Naive thymus-derived CD8-positive, alpha-beta T cell (primary cell): ENCODE measurements at regions not wholly inside any gene's neighbourhood (a gene's known extent, or its start where the extent isn't known, plus 50 kb on each side); places are given as distances from the start of the nearest gene placed in this dataset.

Experiments used
- ATAC-seq, 2 donors: fragments of 150-1000 bp; cut with Tn5 transposase in 1 of 2; sonication (Bioruptor Pico), chemical (Tn5 transposase) in 1 of 2; 1 replicate in 1 of 2; 2 replicates in 1 of 2; pipeline ENCODE4 v1.10.0; 2021; ENCODE audit warnings: mild to moderate bottlenecking in 2 of 2, moderate library complexity in 2 of 2
- POLR2A ChIA-PET: fragments of 350-600 bp; sonication (Branson Sonifier 250); formaldehyde crosslinking; loops from one replicate; lab custom pipeline; 2021; ENCODE audit warnings: antibody characterized with exemption; lab: Charles Lee
- DNase-seq, 10 donors: peaks; one replicate each; pipeline versions ENCODE4 v3.0.0 to v3.0.0-alpha.2; 2020 to 2022
- H3K27ac Mint-ChIP-seq, 10 donors: one replicate each; pipeline ENCODE4 v1.8.0; 2020 to 2022; ENCODE audit warnings: mild to moderate bottlenecking in 10 of 10, mixed read lengths in 10 of 10, moderate library complexity in 4 of 10, inconsistent platforms in 1 of 10
- H3K27me3 Mint-ChIP-seq, 5 donors: one replicate each; pipeline ENCODE4 v1.8.0; 2021 to 2022; ENCODE audit warnings: mixed read lengths in 5 of 5
- H3K36me3 Mint-ChIP-seq, 3 donors: one replicate each; pipeline ENCODE4 v1.8.0; 2020 to 2022; ENCODE audit warnings: mixed read lengths in 3 of 3, mild to moderate bottlenecking in 2 of 3, inconsistent platforms in 1 of 3
- H3K4me1 Mint-ChIP-seq, 4 donors: one replicate each; pipeline ENCODE4 v1.8.0; 2021 to 2022; ENCODE audit warnings: mixed read lengths in 4 of 4
- H3K4me3 Mint-ChIP-seq, 10 donors: one replicate each; pipeline ENCODE4 v1.8.0; 2020 to 2022; ENCODE audit warnings: mild to moderate bottlenecking in 10 of 10, mixed read lengths in 10 of 10, moderate library complexity in 6 of 10, inconsistent platforms in 1 of 10
- H3K9me3 Mint-ChIP-seq, 9 donors: one replicate each; pipeline ENCODE4 v1.8.0; 2020 to 2022; ENCODE audit warnings: mixed read lengths in 9 of 9, mild to moderate bottlenecking in 3 of 9, inconsistent platforms in 1 of 9, moderate library complexity in 1 of 9

GRCh38 chr7:131873581-131873980 lies 317.2 kb upstream of the PODXL start:
- POLR2A ChIA-PET = no interaction called here
- H3K36me3 Mint-ChIP-seq = peaks cover 0 to 3% (median 0%) of the 10 kb centered on the region in 3 donors
- no peak for ATAC-seq
- DNase-seq = no peak
- H3K9me3 Mint-ChIP-seq = peaks cover 0 to 14% (median 3%) of the 10 kb centered on the region in 9 donors
- no peak overlapping the region for H3K27ac Mint-ChIP-seq
- peaks cover 11 to 37% (median 19%) of the 10 kb centered on the region in 5 donors for H3K27me3 Mint-ChIP-seq
- no peaks in the 10 kb centered on the region for H3K4me1 Mint-ChIP-seq
- H3K4me3 Mint-ChIP-seq = no peak overlapping the region

DNA sequence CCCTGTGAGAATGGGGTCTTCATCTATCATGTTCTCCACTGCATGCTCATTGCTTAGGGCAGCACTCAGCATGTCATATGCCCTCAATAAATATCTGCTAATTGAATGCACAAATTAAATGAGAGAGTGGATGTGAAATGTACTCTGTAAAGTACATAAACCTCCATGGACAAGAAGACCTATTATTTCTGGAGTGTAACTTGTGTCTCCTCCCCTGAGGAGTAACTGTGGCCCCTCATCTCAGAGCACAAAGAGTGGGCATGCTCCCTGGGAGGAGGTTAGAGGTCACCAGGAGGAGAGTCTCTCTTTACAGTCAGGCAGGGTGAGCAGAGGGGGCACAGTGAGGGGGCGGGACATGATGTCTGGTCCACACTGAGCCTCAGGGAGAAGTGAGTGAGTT lies 313.6 kb upstream of the PODXL start:
- no peak overlapping the region for H3K4me3 Mint-ChIP-seq
- H3K27me3 Mint-ChIP-seq = peaks cover 11 to 46% (median 29%) of the 10 kb centered on the region in 5 donors
- DNase-seq = no peak

GRCh38 chr7:131869169-131869844 lies 312.9 kb upstream of the PODXL start:
- Mint-ChIP-seq H3K4me3 (no peak overlapping the region), H3K36me3 (peaks cover 0 to 3% (median 0%) of the 10 kb centered on the region in 3 donors), H3K4me1 (no peaks in the 10 kb centered on the region), H3K9me3 (peaks cover 0 to 8% (median 2%) of the 10 kb centered on the region in 9 donors), H3K27me3 (peaks cover 11 to 47% (median 29%) of the 10 kb centered on the region in 5 donors), H3K27ac (peak overlapping the region in 1 of 10 donors; percentile 41)
- POLR2A ChIA-PET = no interaction called here
- DNase-seq (no peak), ATAC-seq (no peak)

More for the DNA sequence above, 313.6 kb upstream of the PODXL start:
- POLR2A ChIA-PET = no interaction called here
- no peak for ATAC-seq
- H3K27ac Mint-ChIP-seq = no peak overlapping the region
- peaks cover 0 to 8% (median 2%) of the 10 kb centered on the region in 9 donors for H3K9me3 Mint-ChIP-seq
- no peaks in the 10 kb centered on the region for H3K4me1 Mint-ChIP-seq
- H3K36me3 Mint-ChIP-seq = peaks cover 0 to 3% (median 0%) of the 10 kb centered on the region in 3 donors

DNA sequence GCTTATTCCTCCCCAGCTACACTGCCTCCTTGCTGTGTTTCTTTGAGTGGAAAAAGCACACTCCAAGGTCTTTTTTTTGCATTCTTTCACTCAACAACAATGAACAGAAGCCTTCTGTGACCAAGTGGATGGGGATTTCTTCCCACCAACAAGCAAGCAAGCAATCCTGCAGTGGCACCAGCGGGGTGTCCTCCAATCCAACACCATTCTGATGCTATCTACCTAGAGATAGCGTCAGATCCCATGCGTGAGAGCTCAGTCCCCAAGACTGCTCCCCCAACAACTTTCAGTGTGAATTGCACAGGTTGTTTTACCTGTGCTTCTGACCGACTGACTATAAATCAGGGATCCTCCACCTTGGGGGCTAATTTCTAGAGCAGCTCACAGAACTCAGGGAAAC lies 311.0 kb upstream of the PODXL start:
- Mint-ChIP-seq H3K27me3 (peaks cover 8 to 36% (median 29%) of the 10 kb centered on the region in 5 donors), H3K36me3 (peaks cover 0 to 3% (median 0%) of the 10 kb centered on the region in 3 donors), H3K4me3 (no peak overlapping the region), H3K4me1 (no peaks in the 10 kb centered on the region), H3K9me3 (peaks cover 0 to 5% (median 2%) of the 10 kb centered on the region in 9 donors), H3K27ac (no peak overlapping the region)
- ATAC-seq (no peak), DNase-seq (no peak)
- POLR2A ChIA-PET = no interaction called here

GRCh38 chr7:131865911-131866310 lies 309.5 kb upstream of the PODXL start:
- H3K4me1 Mint-ChIP-seq = no peaks in the 10 kb centered on the region
- no peak for DNase-seq
- peaks cover 5 to 29% (median 16%) of the 10 kb centered on the region in 5 donors for H3K27me3 Mint-ChIP-seq
- no peaks in the 10 kb centered on the region for H3K36me3 Mint-ChIP-seq
- POLR2A ChIA-PET = no interaction called here
- H3K9me3 Mint-ChIP-seq = peaks cover 0 to 2% (median 0%) of the 10 kb centered on the region in 9 donors
- H3K27ac Mint-ChIP-seq = no peak overlapping the region
- H3K4me3 Mint-ChIP-seq = no peak overlapping the region
- no peak for ATAC-seq

- no peak overlapping the region for H3K4me3 Mint-ChIP-seq
- peaks cover 0 to 2% (median 0%) of the 10 kb centered on the region in 4 donors for H3K4me1 Mint-ChIP-seq
- peaks cover 0 to 11% (median 8%) of the 10 kb centered on the region in 5 donors for H3K27me3 Mint-ChIP-seq
- no peaks in the 10 kb centered on the region for H3K36me3 Mint-ChIP-seq
- ATAC-seq (no peak), DNase-seq (no peak)
- H3K9me3 Mint-ChIP-seq = no peaks in the 10 kb centered on the region
- no peak overlapping the region for H3K27ac Mint-ChIP-seq
- POLR2A ChIA-PET = no interaction called here
Measured at GRCh38 chr7:131861620-131862346, 305.4 kb upstream of the PODXL start.

DNA sequence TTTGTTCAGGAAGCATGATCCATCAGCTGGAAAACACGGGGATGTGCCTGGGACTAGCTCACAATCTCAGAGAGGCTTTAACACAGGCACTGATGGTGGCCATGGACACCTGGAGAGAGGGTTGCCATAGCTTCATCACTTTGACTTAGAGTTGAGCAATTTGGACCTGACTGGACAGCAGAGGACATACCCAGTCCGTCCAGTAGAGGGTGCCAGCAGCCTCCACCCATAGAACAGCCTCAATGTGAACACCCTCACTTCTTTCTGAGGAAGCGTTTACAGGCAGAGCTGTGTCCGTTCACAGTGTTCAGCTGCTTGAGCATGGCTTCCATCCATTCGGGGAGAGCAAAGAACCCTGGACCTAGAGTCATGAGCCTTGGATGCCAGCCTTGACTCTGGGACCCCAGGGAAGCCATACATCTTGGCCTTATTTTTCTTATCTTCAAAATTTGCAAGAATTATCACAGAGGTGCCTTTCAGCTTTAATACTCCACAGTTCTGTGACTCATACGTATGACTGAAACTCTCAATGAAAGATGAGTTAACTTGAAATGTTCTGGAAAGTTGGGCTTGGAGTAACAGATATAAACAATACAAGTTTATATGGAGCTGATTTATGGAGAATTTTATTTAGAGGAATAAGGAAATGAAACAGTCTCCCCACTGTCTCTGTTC lies 302.9 kb upstream of the PODXL start:
- Mint-ChIP-seq H3K36me3 (peaks cover 0 to 4% (median 0%) of the 10 kb centered on the region in 3 donors), H3K27ac (no peak overlapping the region), H3K9me3 (peaks cover 0 to 13% (median 4%) of the 10 kb centered on the region in 9 donors), H3K27me3 (peaks cover 0 to 11% (median 8%) of the 10 kb centered on the region in 5 donors), H3K4me1 (peaks cover 0 to 2% (median 0%) of the 10 kb centered on the region in 4 donors), H3K4me3 (no peak overlapping the region)
- POLR2A ChIA-PET = no interaction called here
- peak in 6 of 10 donors; percentile 0 to 35 (median 16) for DNase-seq
- peak; percentile 44 to 46 for ATAC-seq

DNA sequence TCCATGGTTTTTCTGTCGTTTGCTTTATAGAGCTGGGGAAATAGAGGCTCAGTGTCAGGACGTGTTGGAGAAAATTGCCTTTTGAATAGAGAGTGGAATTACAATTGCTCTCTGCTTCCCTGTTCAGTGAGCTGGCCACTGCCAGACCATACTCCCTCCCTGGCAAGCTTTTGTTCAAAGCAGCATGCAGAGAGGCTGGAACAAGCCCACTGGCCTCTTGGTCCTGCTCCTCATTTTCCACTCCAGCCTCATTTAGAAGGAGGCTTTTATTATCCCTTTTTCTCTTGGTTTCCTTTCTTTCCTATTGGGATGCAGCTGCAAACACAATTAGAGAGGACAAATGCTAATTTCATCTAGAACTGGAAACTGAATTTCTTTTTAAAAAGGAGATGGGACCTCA lies 302.2 kb upstream of the PODXL start:
- Mint-ChIP-seq H3K27me3 (peaks cover 0 to 10% (median 8%) of the 10 kb centered on the region in 5 donors), H3K27ac (no peak overlapping the region), H3K4me1 (peaks cover 0 to 2% (median 0%) of the 10 kb centered on the region in 4 donors), H3K36me3 (peaks cover 0 to 4% (median 0%) of the 10 kb centered on the region in 3 donors), H3K4me3 (no peak overlapping the region), H3K9me3 (peaks cover 0 to 17% (median 4%) of the 10 kb centered on the region in 9 donors)
- ATAC-seq (no peak), DNase-seq (no peak)
- POLR2A ChIA-PET = no interaction called here

GRCh38 chr7:131849472-131849871 lies 293.0 kb upstream of the PODXL start:
- Mint-ChIP-seq H3K9me3 (peaks cover 0 to 6% (median 2%) of the 10 kb centered on the region in 9 donors), H3K36me3 (no peaks in the 10 kb centered on the region), H3K4me1 (peaks cover 0 to 3% (median 0%) of the 10 kb centered on the region in 4 donors), H3K27me3 (peaks cover 0 to 45% (median 8%) of the 10 kb centered on the region in 5 donors), H3K27ac (no peak overlapping the region), H3K4me3 (no peak overlapping the region)
- DNase-seq (no peak), ATAC-seq (no peak)
- POLR2A ChIA-PET = no interaction called here

GRCh38 chr7:131848033-131848432 lies 291.6 kb upstream of the PODXL start:
- ATAC-seq (no peak), DNase-seq (no peak)
- H3K36me3 Mint-ChIP-seq = no peaks in the 10 kb centered on the region
- H3K4me3 Mint-ChIP-seq = no peak overlapping the region
- H3K9me3 Mint-ChIP-seq = peaks cover 0 to 5% (median 0%) of the 10 kb centered on the region in 9 donors
- POLR2A ChIA-PET = no interaction called here
- H3K4me1 Mint-ChIP-seq = peaks cover 0 to 3% (median 0%) of the 10 kb centered on the region in 4 donors
- no peak overlapping the region for H3K27ac Mint-ChIP-seq
- H3K27me3 Mint-ChIP-seq = peaks cover 0 to 56% (median 13%) of the 10 kb centered on the region in 5 donors

DNA sequence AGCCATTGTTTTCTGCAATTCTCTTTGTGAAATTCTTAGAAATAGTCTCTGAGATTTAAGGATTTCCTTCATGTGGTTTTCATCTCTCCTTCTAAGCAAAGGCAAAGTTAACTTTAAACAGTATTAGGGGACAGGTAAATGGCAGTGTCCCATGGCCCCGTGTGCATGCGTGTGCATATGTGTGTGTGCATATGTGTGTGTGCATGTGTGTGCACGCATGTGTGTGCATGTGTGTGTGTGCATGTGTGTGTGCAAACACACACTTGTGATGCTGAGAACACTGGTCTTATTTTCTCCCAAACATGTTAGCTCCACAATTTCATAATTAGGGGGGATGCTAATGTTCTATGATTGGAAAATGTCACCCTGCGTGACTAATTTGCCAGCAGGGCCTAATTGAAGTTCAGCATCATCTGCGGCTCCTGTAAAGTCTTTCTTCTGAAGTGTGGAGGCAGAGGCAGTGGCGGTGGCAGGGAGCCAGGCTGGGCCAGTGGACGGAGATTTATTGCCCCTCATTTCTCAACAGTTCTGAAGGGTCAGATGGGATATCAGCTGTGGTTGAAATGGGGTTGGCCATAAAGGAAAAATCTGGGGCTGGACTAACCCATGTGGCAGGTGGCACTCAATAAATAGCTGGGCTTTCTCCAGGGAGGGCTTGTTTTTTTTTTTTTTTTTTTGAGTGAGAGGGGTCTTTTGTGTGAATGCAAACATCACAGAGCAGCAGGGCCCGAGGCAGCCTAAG lies 289.3 kb upstream of the PODXL start:
- ATAC-seq = no peak
- no peak for DNase-seq
- H3K9me3 Mint-ChIP-seq = peaks cover 0 to 7% (median 0%) of the 10 kb centered on the region in 9 donors
- no peaks in the 10 kb centered on the region for H3K36me3 Mint-ChIP-seq
- peaks cover 0 to 3% (median 0%) of the 10 kb centered on the region in 4 donors for H3K4me1 Mint-ChIP-seq
- peaks cover 0 to 56% (median 13%) of the 10 kb centered on the region in 5 donors for H3K27me3 Mint-ChIP-seq
- POLR2A ChIA-PET = no interaction called here
- no peak overlapping the region for H3K27ac Mint-ChIP-seq
- H3K4me3 Mint-ChIP-seq = no peak overlapping the region

DNA sequence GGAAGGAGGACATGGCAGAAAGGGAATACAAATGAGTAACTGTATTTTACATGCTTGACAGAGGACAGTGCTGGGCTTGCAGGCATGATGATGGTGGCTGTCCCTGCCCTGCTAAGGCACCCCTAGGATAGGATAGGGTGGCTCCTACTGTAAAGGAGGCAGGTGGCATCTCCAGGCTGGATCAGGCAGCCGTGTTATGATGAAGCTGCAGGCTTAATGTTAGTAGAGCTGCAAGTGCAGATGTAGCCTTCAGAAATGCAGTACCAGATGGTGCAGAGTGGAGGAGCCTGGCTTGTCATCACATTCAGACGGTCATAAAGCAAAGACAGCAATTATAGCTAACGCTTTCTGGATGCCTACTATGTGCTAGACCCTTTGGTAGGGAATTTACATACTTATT lies 287.9 kb upstream of the PODXL start:
- Mint-ChIP-seq H3K36me3 (no peaks in the 10 kb centered on the region), H3K4me3 (no peak overlapping the region), H3K9me3 (peaks cover 0 to 7% (median 0%) of the 10 kb centered on the region in 9 donors), H3K27me3 (peaks cover 0 to 55% (median 15%) of the 10 kb centered on the region in 5 donors), H3K27ac (no peak overlapping the region), H3K4me1 (peaks cover 0 to 3% (median 0%) of the 10 kb centered on the region in 4 donors)
- ATAC-seq (no peak), DNase-seq (no peak)
- POLR2A ChIA-PET = no interaction called here
